PC-9 (cell line): ENCODE measurements at regions not wholly inside any gene's neighbourhood (a gene's known extent, or its start where the extent isn't known, plus 50 kb on each side); places are given as distances from the start of the nearest gene placed in this dataset.

Experiments
- CTCF ChIP-seq: fragments of 200-600 bp; sonication (generic); conservative IDR thresholded peaks from 2 replicates; pipeline ENCODE4 v1.6.1; 2017; ENCODE audit warnings: mixed run types, antibody characterized with exemption, mild to moderate bottlenecking, moderate library complexity
- EZH2 ChIP-seq: fragments of 200-600 bp; sonication (generic); IDR thresholded peaks from 2 replicates; pipeline ENCODE4 v1.8.0; 2017; ENCODE audit warnings: antibody characterized with exemption, low read depth

- no peak for TF ChIP-seq CTCF
- no peak for TF ChIP-seq EZH2
Measured at GRCh38 chr4:138693526-138693925, 322.1 kb upstream of the NOCT start.
